ENCODE measurements at regions not wholly inside any gene's neighbourhood (a gene's known extent, or its start where the extent isn't known, plus 50 kb on each side); places are given as distances from the start of the nearest gene placed in this dataset.
A peak's percentile ranks its signal among the peaks of the same experiment; 100 is the strongest.
"Not testable (repeated sequence)": the region's sequence is repeated elsewhere in the genome, so short reads cannot be mapped to it uniquely, and the experiment has no call there.

- Mint-ChIP-seq H3K27ac (no peak overlapping the region), H3K4me1 (ENCODE audit: low read depth) (no peaks in the 10 kb centered on the region), H3K9me3 (peaks cover 10% of the 10 kb centered on the region), H3K36me3 (ENCODE audit: low read depth) (no peaks in the 10 kb centered on the region), H3K4me3 (no peak overlapping the region), H3K27me3 (ENCODE audit: low read depth) (peaks cover 13% of the 10 kb centered on the region)
- no peak for DNase-seq (ENCODE audit: low spot score)
Measured at GRCh38 chr5:96189987-96190386, 228.3 kb upstream of the ELL2 start.

GRCh38 chr5:96189028-96189826 is 227.6 kb upstream of the ELL2 start:
- Mint-ChIP-seq H3K9me3 (peaks cover 12% of the 10 kb centered on the region), H3K27ac (no peak overlapping the region)

DNA sequence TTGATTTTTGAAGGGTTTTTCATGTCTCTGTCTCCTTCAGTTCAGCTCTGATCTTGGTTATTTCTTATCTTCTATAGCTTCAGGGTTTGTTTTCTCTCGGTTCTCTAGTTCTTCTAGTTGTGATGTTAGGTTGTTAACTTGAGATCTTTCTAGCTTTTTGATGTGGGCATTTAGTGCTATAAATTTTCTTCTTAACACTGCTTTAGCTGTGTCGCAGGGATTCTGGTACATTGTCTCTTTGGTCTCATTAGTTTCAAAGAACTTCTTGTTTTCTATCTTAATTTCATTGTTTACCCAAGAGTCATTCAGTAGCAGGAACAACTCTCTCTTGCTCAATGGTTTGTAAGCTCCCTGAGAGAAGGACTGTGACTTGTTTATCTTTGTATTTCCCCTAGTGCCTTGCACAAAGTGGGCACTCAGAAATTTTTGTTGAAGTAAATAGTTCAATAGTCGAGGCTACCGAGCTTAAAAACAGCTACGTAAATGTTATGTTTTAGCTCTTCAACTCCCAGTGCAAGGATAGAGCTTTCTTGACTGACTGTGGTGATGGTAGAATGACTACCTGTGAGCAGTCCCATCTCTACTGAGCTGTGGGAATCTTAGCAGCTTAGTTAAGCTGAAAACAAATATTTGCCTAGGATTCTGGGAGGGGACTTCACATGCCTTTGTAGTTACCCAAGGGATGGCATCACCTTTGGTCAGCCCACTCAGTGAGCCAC is 225.8 kb upstream of the ELL2 start:
- peaks cover 13% of the 10 kb centered on the region for H3K27me3 Mint-ChIP-seq (ENCODE audit: low read depth)
- DNase-seq (ENCODE audit: low spot score), result no peak

More at GRCh38 chr5:96189028-96189826, 227.6 kb upstream of the ELL2 start:
- DNase-seq (ENCODE audit: low spot score), result no peak
- Mint-ChIP-seq H3K36me3 (ENCODE audit: low read depth) (no peaks in the 10 kb centered on the region), H3K4me1 (ENCODE audit: low read depth) (no peaks in the 10 kb centered on the region), H3K4me3 (no peak overlapping the region), H3K27me3 (ENCODE audit: low read depth) (peaks cover 13% of the 10 kb centered on the region)

GRCh38 chr5:96184510-96184909 is 222.9 kb upstream of the ELL2 start:
- H3K27ac Mint-ChIP-seq; H3K4me1 Mint-ChIP-seq (ENCODE audit: low read depth); H3K36me3 Mint-ChIP-seq (ENCODE audit: low read depth); H3K4me3 Mint-ChIP-seq; DNase-seq (ENCODE audit: low spot score): not testable (repeated sequence)
- peaks cover 12% of the 10 kb centered on the region for H3K27me3 Mint-ChIP-seq (ENCODE audit: low read depth)
- peaks cover 12% of the 10 kb centered on the region for H3K9me3 Mint-ChIP-seq

More for the DNA sequence above, 225.8 kb upstream of the ELL2 start:
- Mint-ChIP-seq H3K4me1 (ENCODE audit: low read depth) (no peaks in the 10 kb centered on the region), H3K4me3 (no peak overlapping the region), H3K9me3 (peaks cover 12% of the 10 kb centered on the region), H3K27ac (no peak overlapping the region), H3K36me3 (ENCODE audit: low read depth) (no peaks in the 10 kb centered on the region)

GRCh38 chr5:96180684-96181435 is 219.2 kb upstream of the ELL2 start:
- DNase-seq (ENCODE audit: low spot score), result no peak
- no peak overlapping the region for H3K4me3 Mint-ChIP-seq
- H3K27ac Mint-ChIP-seq, result no peak overlapping the region
- H3K27me3 Mint-ChIP-seq (ENCODE audit: low read depth), result peaks cover 6% of the 10 kb centered on the region
- peaks cover 1% of the 10 kb centered on the region for H3K4me1 Mint-ChIP-seq (ENCODE audit: low read depth)
- peaks cover 11% of the 10 kb centered on the region for H3K9me3 Mint-ChIP-seq
- no peaks in the 10 kb centered on the region for H3K36me3 Mint-ChIP-seq (ENCODE audit: low read depth)

DNA sequence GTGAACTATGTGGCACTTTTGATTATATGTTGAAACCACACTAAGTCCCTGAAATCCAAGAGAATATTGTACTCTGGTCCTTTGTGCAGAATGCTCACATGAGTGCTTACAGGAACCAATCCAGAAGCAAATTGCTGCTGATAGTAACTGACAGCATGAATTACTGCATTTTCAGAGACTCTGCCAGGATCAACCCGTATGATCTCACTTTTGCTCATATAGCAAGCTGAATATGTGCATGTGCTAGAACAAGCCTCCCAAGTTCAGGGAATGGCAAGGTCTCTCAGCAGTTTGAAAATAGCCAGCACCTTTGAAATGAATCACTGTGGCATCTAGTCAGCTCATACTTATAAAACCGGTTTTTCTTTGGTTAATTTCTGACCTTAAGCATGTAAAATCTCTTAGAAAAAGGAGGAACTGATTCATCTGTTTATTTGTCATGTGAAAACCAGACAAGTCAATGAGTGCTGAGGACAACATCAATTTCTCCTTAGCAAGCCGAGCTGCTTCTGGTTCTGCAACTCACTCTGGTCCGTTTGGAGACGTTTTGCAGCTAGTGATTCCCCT is 215.7 kb upstream of the ELL2 start:
- no peak overlapping the region for H3K27ac Mint-ChIP-seq
- H3K9me3 Mint-ChIP-seq, result no peaks in the 10 kb centered on the region
- H3K36me3 Mint-ChIP-seq (ENCODE audit: low read depth), result no peaks in the 10 kb centered on the region
- peaks cover 1% of the 10 kb centered on the region for H3K4me1 Mint-ChIP-seq (ENCODE audit: low read depth)
- H3K4me3 Mint-ChIP-seq, result no peak overlapping the region
- no peaks in the 10 kb centered on the region for H3K27me3 Mint-ChIP-seq (ENCODE audit: low read depth)
- DNase-seq (ENCODE audit: low spot score), result peak; percentile 8

- no peak overlapping the region for H3K27ac Mint-ChIP-seq
- no peak overlapping the region for H3K4me3 Mint-ChIP-seq
- H3K9me3 Mint-ChIP-seq, result no peaks in the 10 kb centered on the region
- peaks cover 1% of the 10 kb centered on the region for H3K4me1 Mint-ChIP-seq (ENCODE audit: low read depth)
- no peak for DNase-seq (ENCODE audit: low spot score)
- no peaks in the 10 kb centered on the region for H3K27me3 Mint-ChIP-seq (ENCODE audit: low read depth)
- H3K36me3 Mint-ChIP-seq (ENCODE audit: low read depth), result no peaks in the 10 kb centered on the region
Measured at GRCh38 chr5:96176022-96176421, 214.4 kb upstream of the ELL2 start.

DNA sequence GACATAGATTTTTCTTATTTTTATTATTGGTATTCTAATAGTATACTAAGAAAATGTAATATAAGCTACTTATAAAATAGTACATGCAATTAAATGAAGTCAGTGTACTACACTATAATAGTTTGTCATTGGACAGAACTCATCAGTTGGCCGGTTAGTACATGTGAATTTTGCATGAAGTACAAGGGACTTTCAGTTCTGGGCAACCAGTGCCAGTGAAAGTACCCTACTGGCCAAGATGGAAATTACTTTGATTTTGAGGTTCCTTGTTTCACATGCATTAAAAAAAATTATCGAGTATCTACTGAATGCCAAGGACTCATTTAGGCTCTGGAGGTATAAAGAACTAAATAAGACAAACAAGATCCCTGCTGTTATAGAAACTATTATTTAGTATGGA is 213.4 kb upstream of the ELL2 start:
- peaks cover 1% of the 10 kb centered on the region for H3K4me1 Mint-ChIP-seq (ENCODE audit: low read depth)
- no peak for DNase-seq (ENCODE audit: low spot score)
- no peak overlapping the region for H3K27ac Mint-ChIP-seq
- H3K4me3 Mint-ChIP-seq, result no peak overlapping the region
- H3K36me3 Mint-ChIP-seq (ENCODE audit: low read depth), result no peaks in the 10 kb centered on the region
- H3K9me3 Mint-ChIP-seq, result no peaks in the 10 kb centered on the region
- no peaks in the 10 kb centered on the region for H3K27me3 Mint-ChIP-seq (ENCODE audit: low read depth)

DNA sequence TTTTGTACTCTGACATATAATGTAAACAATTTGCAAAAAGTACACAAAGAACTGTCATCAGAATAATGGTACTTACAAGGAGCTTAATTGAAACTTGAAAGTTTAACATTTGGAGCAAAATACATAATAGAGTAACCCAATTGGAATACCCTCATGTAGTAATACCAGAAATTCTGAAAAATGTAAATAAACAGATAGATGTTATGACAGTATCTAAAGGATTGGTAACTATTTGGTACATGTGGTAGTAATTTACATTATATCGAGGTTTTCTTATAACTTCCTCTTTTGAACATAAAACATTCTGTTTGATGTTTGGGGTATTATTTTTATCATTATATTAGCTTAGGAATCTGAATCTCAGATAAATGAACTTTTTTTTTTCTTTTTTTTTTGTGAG is 211.7 kb upstream of the ELL2 start:
- Mint-ChIP-seq H3K36me3 (ENCODE audit: low read depth) (no peaks in the 10 kb centered on the region), H3K9me3 (no peaks in the 10 kb centered on the region), H3K27me3 (ENCODE audit: low read depth) (no peaks in the 10 kb centered on the region), H3K4me1 (ENCODE audit: low read depth) (peaks cover 1% of the 10 kb centered on the region), H3K4me3 (no peak overlapping the region), H3K27ac (no peak overlapping the region)
- DNase-seq (ENCODE audit: low spot score), result no peak

DNA sequence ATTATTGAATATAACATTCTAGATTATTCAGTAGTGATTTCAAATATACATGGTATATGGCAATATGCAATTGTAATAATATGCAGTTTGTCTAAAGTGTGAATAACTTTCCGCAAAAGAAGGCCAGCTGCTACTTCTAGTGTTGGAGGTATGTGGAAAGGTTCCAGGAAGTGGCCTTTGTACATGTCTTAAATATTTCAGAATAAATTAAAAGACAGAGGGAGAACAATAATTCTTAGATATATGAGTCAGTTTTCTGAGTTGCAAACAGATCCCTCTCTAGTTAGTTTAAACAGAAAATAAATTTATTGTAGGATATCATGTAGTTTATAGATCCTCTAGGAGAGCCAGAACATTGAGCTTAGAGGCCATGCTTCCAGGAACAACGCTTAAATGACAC is 210.8 kb upstream of the ELL2 start:
- DNase-seq (ENCODE audit: low spot score), result no peak
- Mint-ChIP-seq H3K4me1 (ENCODE audit: low read depth) (no peaks in the 10 kb centered on the region), H3K36me3 (ENCODE audit: low read depth) (no peaks in the 10 kb centered on the region), H3K27ac (no peak overlapping the region), H3K4me3 (no peak overlapping the region), H3K9me3 (no peaks in the 10 kb centered on the region), H3K27me3 (ENCODE audit: low read depth) (no peaks in the 10 kb centered on the region)

- H3K4me3 Mint-ChIP-seq; H3K9me3 Mint-ChIP-seq; H3K27ac Mint-ChIP-seq; H3K36me3 Mint-ChIP-seq (ENCODE audit: low read depth); DNase-seq (ENCODE audit: low spot score); H3K4me1 Mint-ChIP-seq (ENCODE audit: low read depth); H3K27me3 Mint-ChIP-seq (ENCODE audit: low read depth): not testable (repeated sequence)
Measured at GRCh38 chr5:96171973-96172372, 210.3 kb upstream of the ELL2 start.

DNA sequence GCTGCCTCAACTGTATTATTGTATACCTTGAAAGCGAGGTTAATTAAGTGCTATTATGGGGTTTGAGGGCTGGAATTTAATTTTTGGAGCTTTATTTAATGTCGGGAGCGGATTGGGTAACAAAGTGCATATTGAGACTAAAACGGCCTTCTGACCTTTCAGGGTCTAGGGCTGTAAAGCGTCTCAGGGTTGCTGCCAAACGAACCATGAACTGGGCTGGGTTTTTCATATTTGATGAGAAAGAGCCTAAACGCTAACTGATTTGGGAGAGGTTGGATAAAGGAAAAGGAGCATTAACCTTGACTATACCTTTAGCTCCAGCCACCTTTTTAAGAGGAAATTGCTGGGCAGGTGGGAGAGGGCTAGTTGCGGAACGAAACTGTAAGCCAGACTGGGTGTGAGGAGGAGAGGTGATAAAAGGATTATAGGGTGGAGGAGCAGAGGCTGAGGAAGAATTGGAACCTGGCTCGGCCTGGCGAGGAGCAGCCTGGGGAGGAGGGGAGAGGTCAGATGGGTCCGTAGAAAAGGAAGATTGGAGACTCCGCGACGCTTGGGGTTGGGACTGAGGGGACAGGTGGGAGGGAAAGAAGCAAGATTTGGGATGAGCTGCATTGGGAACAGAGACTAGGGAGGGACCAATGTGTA is 209.0 kb upstream of the ELL2 start:
- H3K9me3 Mint-ChIP-seq; H3K4me3 Mint-ChIP-seq; DNase-seq (ENCODE audit: low spot score); H3K27ac Mint-ChIP-seq; H3K36me3 Mint-ChIP-seq (ENCODE audit: low read depth); H3K27me3 Mint-ChIP-seq (ENCODE audit: low read depth); H3K4me1 Mint-ChIP-seq (ENCODE audit: low read depth): not testable (repeated sequence)

DNA sequence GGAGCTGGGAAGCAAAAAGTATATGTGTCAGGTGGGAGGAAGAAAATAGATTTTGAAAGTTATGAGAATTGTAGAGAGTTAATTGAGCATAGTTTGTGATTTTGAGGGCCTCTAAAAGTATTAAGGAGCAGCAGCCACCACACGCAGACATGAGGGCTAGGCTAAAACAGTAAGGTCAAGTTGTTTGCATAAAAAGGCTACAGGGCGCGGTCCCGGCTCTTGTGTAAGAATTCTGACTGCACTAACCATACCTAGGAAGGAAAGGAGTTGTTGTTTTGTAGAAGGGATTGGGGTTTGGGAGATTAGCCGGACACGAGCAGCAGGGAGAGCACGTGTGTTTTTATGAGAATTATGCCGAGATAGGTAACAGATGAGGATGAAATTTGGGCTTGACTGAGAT is 207.2 kb upstream of the ELL2 start:
- not testable (repeated sequence) for H3K36me3 Mint-ChIP-seq (ENCODE audit: low read depth); H3K4me3 Mint-ChIP-seq; H3K4me1 Mint-ChIP-seq (ENCODE audit: low read depth); DNase-seq (ENCODE audit: low spot score); H3K27me3 Mint-ChIP-seq (ENCODE audit: low read depth); H3K27ac Mint-ChIP-seq; H3K9me3 Mint-ChIP-seq

Measured in T-helper 2 cell treated with Interferon-gamma antibody and Interleukin-4, amounts not matched to agents 5 μg/mL and 100 μg/mL, for 36 hours (primary cell).